Heart right ventricle (tissue), 16 donors: ENCODE measurements at regions not wholly inside any gene's neighbourhood (a gene's known extent, or its start where the extent isn't known, plus 50 kb on each side); places are given as distances from the start of the nearest gene placed in this dataset.

Source experiments
- ATAC-seq, 8 donors: fragments of 200-7000 bp; cut with Tn5 transposase; one replicate each; pipeline ENCODE4 v1.9.1; 2020; ENCODE audit warnings: mild to moderate bottlenecking in 8 of 8, moderate library complexity in 8 of 8, moderate number of reproducible peaks in 1 of 8
- DNase-seq, 2 donors: peaks; one replicate each; pipeline ENCODE4 v3.0.0-alpha.2; 2020
- H3K27ac ChIP-seq, 10 donors: fragments of 200-600 bp; sonication (generic) in 2 of 10; one replicate each; pipeline versions ENCODE4 v1.5.0 to v1.8.0; 2020 to 2022; ENCODE audit warnings: mild to moderate bottlenecking in 3 of 10
- H3K27me3 ChIP-seq, 7 donors: fragments of 200-600 bp; one replicate each; pipeline ENCODE4 v1.8.0; 2021 to 2022; ENCODE audit warnings: mild to moderate bottlenecking in 2 of 7
- H3K36me3 ChIP-seq, 9 donors: fragments of 200-600 bp; sonication (generic) in 1 of 9; one replicate each; pipeline versions ENCODE4 v1.5.0 to v1.8.0; 2020 to 2022; ENCODE audit warnings: mild to moderate bottlenecking in 2 of 9
- H3K4me1 ChIP-seq, 9 donors: fragments of 200-600 bp; sonication (generic) in 1 of 9; one replicate each; pipeline versions ENCODE4 v1.5.0 to v1.8.0; 2020 to 2022; ENCODE audit warnings: mild to moderate bottlenecking in 4 of 9
- H3K4me3 ChIP-seq, 10 donors: fragments of 200-600 bp; sonication (generic) in 2 of 10; one replicate each; pipeline versions ENCODE4 v1.5.0 to v1.8.0; 2020 to 2022; ENCODE audit warnings: mild to moderate bottlenecking in 7 of 10, moderate library complexity in 2 of 10
- H3K9me3 ChIP-seq, 11 donors: fragments of 200-600 bp in 10 of 11; sonication (generic) in 2 of 11; one replicate each; pipeline versions ENCODE4 v1.5.0 to v1.8.0; 2013 to 2022; ENCODE audit warnings: mild to moderate bottlenecking in 2 of 11, control low read depth in 1 of 11, moderate library complexity in 1 of 11
- WGBS, 2 donors: extraction: QIAGEN DNeasy Blood & Tissue Kit; methylation state at CpG; one replicate each; pipeline ENCODE4 v1.1.7; 2013; ENCODE audit warnings: inconsistent platforms in 1 of 2; 5-methylcytosine and 5-hydroxymethylcytosine counted together
- intact Hi-C, 10 donors: fragments of 100-400 bp; cut with DNase I; formaldehyde crosslinking; loops; one replicate each; pipeline versions ENCODE4 v1.11.1 to v1.14.2; 2022
- TF ChIP-seq, protein P1 (sequence below), 9 donors: fragments of 200-600 bp; sonication (generic) in 2 of 9; IDR thresholded peaks; one replicate each; pipeline versions ENCODE4 v1.5.0 to v1.8.0; 2021 to 2022; ENCODE audit warnings: antibody characterized with exemption in 9 of 9, mild to moderate bottlenecking in 5 of 9, moderate library complexity in 1 of 9
- donor health status: Arrhythmogenic right ventricular cardiomyopathy.
- donor health status: ischemic (EF 13 %, LVEDD 7.1; RV severe dilation, severe dysfunction).
- donor health status: healthy with polysubstance abuse.
- donor health status: DM: no; HTN: yes; CAD: no.
- donor health status: DM: no; HTN: no; CAD: no.
- donor health status: ischemic (EF 25% LVEDD 6.9; RV normal size, moderate dysfunction).
- donor health status: ischemic (EF 25% LVEDD 5.7; RV mildly dilated, moderate dysfunction).
- donor health status: healthy.
- donor health status: DM: yes; HTN: yes; CAD: no.
- donor health status: Ischemic cardiomyopathy.
- donor health status: ischemic (EF 35%, LVEDD 5.7; RV mildly dilated, moderate dysfunction).
- donor health status: nonischemic (EF 11% LVEDD 7.7; RV severe dilation, severe dysfunction).
- donor health status: DM: yes; HTN: yes; CAD: no.
- donor health status: PGD.
- donor health status: ischemic (EF 29% LVEDD 5.4; RV normal size, mild dysfunction).
- donor health status: nonischemic (EF 23%, LVEDD 6.1; RV moderate dilation, normal function).

DNA sequence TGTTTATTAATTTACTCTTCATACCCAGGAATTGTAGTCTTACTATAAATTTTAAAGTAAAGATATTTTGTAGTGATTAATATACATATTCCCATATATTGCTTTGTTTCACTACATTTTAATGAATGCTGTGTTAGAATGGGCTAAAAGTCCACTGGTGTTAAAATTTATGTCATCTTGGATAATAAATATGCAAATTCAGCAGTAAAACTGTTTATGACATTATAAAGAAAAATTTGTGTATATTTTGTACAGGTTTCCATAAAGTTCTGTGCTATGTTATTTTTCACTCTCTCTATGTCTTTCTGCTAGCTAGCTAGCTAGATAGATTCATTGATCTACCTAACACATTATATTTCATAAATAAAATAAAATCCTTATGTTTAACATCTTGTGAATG lies 1071.2 kb downstream of the FAT4 start:
- Histone ChIP-seq H3K9me3 (peaks cover 0 to 6% (median 0%) of the 10 kb centered on the region in 11 donors), H3K4me1 (no peaks in the 10 kb centered on the region), H3K27me3 (no peaks in the 10 kb centered on the region), H3K27ac (no peak overlapping the region), H3K36me3 (no peaks in the 10 kb centered on the region), H3K4me3 (no peak overlapping the region)
- intact Hi-C loops, result no loop called here
- DNase-seq (no peak), ATAC-seq (no peak)
- TF ChIP-seq, protein P1, sequence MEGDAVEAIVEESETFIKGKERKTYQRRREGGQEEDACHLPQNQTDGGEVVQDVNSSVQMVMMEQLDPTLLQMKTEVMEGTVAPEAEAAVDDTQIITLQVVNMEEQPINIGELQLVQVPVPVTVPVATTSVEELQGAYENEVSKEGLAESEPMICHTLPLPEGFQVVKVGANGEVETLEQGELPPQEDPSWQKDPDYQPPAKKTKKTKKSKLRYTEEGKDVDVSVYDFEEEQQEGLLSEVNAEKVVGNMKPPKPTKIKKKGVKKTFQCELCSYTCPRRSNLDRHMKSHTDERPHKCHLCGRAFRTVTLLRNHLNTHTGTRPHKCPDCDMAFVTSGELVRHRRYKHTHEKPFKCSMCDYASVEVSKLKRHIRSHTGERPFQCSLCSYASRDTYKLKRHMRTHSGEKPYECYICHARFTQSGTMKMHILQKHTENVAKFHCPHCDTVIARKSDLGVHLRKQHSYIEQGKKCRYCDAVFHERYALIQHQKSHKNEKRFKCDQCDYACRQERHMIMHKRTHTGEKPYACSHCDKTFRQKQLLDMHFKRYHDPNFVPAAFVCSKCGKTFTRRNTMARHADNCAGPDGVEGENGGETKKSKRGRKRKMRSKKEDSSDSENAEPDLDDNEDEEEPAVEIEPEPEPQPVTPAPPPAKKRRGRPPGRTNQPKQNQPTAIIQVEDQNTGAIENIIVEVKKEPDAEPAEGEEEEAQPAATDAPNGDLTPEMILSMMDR (IDR thresholded peaks at IDR 0.05), result no peak

DNA sequence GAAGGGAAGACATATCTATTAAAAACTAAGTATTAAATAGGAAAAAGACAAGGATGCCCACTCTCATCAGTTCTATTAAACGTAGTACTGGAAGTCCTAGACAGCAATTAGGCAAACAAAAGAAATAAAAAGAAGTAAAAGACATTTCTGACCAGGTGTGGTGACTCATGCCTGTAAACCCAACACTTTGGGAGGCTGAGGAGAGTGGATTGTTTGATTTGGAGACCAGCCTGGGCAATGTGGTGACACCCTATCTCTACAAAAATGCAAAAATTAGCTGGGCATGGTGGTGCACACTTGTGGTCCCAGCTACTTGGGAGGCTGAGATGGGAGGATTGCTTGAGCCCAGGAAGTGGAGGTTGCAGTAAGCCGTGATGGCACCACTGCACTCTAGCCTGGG lies 1071.8 kb downstream of the FAT4 start:
- H3K9me3 ChIP-seq, result peaks cover 0 to 6% (median 0%) of the 10 kb centered on the region in 11 donors
- H3K27me3 ChIP-seq, result no peaks in the 10 kb centered on the region
- DNase-seq, result no peak
- H3K27ac ChIP-seq, result no peak overlapping the region
- no peaks in the 10 kb centered on the region for H3K36me3 ChIP-seq
- TF ChIP-seq, protein P1 (IDR thresholded peaks at IDR 0.05), result no peak
- intact Hi-C loops, result no loop called here
- no peaks in the 10 kb centered on the region for H3K4me1 ChIP-seq
- no peak overlapping the region for H3K4me3 ChIP-seq
- no peak for ATAC-seq
- WGBS, 2 donors, result 88% methylated on average over 2 of the region's 2 CpGs

DNA sequence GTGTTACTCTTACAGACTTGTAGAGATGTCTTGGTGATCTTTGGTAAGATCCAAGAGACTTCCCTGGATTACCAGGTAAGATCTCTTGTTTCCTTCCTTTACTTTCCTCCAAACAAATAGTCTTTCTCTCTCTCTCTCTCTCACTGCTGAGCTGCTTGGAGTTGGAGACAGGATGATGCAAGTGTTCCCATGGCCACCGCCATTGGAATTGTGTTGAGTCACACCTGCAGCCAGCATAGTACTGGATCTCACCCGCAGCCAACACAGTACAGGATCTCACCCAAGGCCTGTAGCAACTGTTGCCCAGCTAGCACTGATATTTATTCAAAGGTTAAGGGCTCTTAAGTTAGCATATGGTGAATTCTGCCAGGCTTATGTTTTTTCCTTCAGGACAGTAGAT lies 1080.9 kb downstream of the FAT4 start:
- DNase-seq (no peak), ATAC-seq (no peak)
- no peaks in the 10 kb centered on the region for H3K36me3 ChIP-seq
- no peaks in the 10 kb centered on the region for H3K9me3 ChIP-seq
- H3K4me1 ChIP-seq, result no peaks in the 10 kb centered on the region
- TF ChIP-seq, protein P1 (IDR thresholded peaks at IDR 0.05), result no peak
- no peaks in the 10 kb centered on the region for H3K27me3 ChIP-seq
- no peak overlapping the region for H3K4me3 ChIP-seq
- intact Hi-C loops, result no loop called here
- H3K27ac ChIP-seq, result no peak overlapping the region
- WGBS, 2 donors, result 91 to 93% methylated on average over 2 of the region's 2 CpGs

DNA sequence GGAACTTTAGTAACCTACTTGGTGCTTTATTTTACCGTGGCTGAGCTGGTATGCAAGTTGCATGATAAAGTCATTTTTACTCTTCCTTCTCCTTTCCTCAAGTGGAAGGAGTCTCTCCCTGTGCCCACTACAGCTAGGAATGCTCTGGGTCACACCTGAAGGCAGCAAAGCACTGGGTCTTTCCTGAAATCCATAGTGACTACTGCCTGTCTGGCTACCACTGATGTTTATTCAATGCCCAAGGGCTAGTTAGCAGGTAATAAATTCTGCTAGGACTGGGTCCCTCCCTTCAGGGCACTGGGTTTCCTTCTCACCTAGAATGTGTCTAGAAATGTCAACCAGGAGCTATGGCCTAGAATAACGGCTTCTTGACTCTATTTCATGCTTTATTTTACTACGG lies 1081.4 kb downstream of the FAT4 start:
- Histone ChIP-seq H3K36me3 (no peaks in the 10 kb centered on the region), H3K4me3 (no peak overlapping the region), H3K4me1 (no peaks in the 10 kb centered on the region), H3K9me3 (no peaks in the 10 kb centered on the region), H3K27me3 (no peaks in the 10 kb centered on the region), H3K27ac (no peak overlapping the region)
- DNase-seq (no peak), ATAC-seq (no peak)
- intact Hi-C loops, result no loop called here
- TF ChIP-seq, protein P1 (IDR thresholded peaks at IDR 0.05), result no peak
- 92 to 94% methylated on average over 3 of the region's 3 CpGs for WGBS, 2 donors

DNA sequence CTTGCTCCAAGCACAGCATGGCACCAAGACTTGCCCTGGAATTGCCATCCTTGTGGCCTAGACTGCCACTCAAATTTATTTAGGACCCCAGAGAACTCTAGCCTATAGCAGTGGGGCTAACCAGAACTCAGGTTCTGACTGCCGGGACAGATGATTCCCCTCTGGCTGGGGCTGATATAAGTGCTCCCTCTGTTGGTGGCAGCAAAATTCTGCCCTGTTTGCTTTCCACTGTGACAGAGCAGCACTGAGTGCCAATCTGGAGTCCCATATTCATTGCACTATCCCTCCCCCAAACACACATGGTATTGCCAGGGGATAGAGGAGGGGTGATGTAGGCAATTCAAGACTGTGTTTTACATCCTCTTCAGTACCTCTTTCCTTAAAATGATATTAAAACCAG lies 1081.9 kb downstream of the FAT4 start:
- Histone ChIP-seq H3K4me1 (no peaks in the 10 kb centered on the region), H3K36me3 (no peaks in the 10 kb centered on the region), H3K27ac (no peak overlapping the region), H3K9me3 (no peaks in the 10 kb centered on the region), H3K4me3 (no peak overlapping the region), H3K27me3 (no peaks in the 10 kb centered on the region)
- DNase-seq (no peak), ATAC-seq (peak in 1 of 8 donors; percentile 18)
- intact Hi-C loops, result no loop called here
- 91 to 94% methylated on average over 1 of the region's 1 CpG for WGBS, 2 donors
- TF ChIP-seq, protein P1 (IDR thresholded peaks at IDR 0.05), result no peak
